ENCODE measurements at regions not wholly inside any gene's neighbourhood (a gene's known extent, or its start where the extent isn't known, plus 50 kb on each side); places are given as distances from the start of the nearest gene placed in this dataset.

- Mint-ChIP-seq H3K27ac (ENCODE audit: unreplicated experiment) (no peak overlapping the region), H3K4me1 (ENCODE audit: unreplicated experiment) (no peaks in the 10 kb centered on the region)
Observed at GRCh38 chr2:142722086-142722485, 155.4 kb upstream of the KYNU start.

GRCh38 chr2:142721015-142721414, 156.4 kb upstream of the KYNU start:
- no peaks in the 10 kb centered on the region for H3K9me3 Mint-ChIP-seq (ENCODE audit: unreplicated experiment)
- H3K4me1 Mint-ChIP-seq (ENCODE audit: unreplicated experiment): no peaks in the 10 kb centered on the region
- H3K36me3 Mint-ChIP-seq (ENCODE audit: low read depth, unreplicated experiment): no peaks in the 10 kb centered on the region
- TF ChIP-seq CTCF (IDR thresholded peaks at IDR 0.05; ENCODE audit: unreplicated experiment): no peak
- DNase-seq (ENCODE audit: low spot score): no peak
- H3K4me3 Mint-ChIP-seq (ENCODE audit: unreplicated experiment): no peak overlapping the region
- H3K27me3 Mint-ChIP-seq (ENCODE audit: unreplicated experiment): no peaks in the 10 kb centered on the region
- H3K27ac Mint-ChIP-seq (ENCODE audit: unreplicated experiment): no peak overlapping the region

More at GRCh38 chr2:142722086-142722485, 155.4 kb upstream of the KYNU start:
- Mint-ChIP-seq H3K4me3 (ENCODE audit: unreplicated experiment) (no peak overlapping the region), H3K36me3 (ENCODE audit: low read depth, unreplicated experiment) (no peaks in the 10 kb centered on the region), H3K27me3 (ENCODE audit: unreplicated experiment) (no peaks in the 10 kb centered on the region), H3K9me3 (ENCODE audit: unreplicated experiment) (no peaks in the 10 kb centered on the region)
- DNase-seq (ENCODE audit: low spot score): no peak
- TF ChIP-seq CTCF (IDR thresholded peaks at IDR 0.05; ENCODE audit: unreplicated experiment): no peak

GRCh38 chr2:142718576-142719155, 158.8 kb upstream of the KYNU start:
- H3K9me3 Mint-ChIP-seq (ENCODE audit: unreplicated experiment): no peaks in the 10 kb centered on the region
- no peaks in the 10 kb centered on the region for H3K27me3 Mint-ChIP-seq (ENCODE audit: unreplicated experiment)
- H3K4me3 Mint-ChIP-seq (ENCODE audit: unreplicated experiment): no peak overlapping the region
- H3K36me3 Mint-ChIP-seq (ENCODE audit: low read depth, unreplicated experiment): no peaks in the 10 kb centered on the region
- H3K4me1 Mint-ChIP-seq (ENCODE audit: unreplicated experiment): no peaks in the 10 kb centered on the region
- DNase-seq (ENCODE audit: low spot score): no peak
- TF ChIP-seq CTCF (IDR thresholded peaks at IDR 0.05; ENCODE audit: unreplicated experiment): no peak
- no peak overlapping the region for H3K27ac Mint-ChIP-seq (ENCODE audit: unreplicated experiment)

- no peaks in the 10 kb centered on the region for H3K27me3 Mint-ChIP-seq (ENCODE audit: unreplicated experiment)
- no peaks in the 10 kb centered on the region for H3K36me3 Mint-ChIP-seq (ENCODE audit: low read depth, unreplicated experiment)
- no peak overlapping the region for H3K27ac Mint-ChIP-seq (ENCODE audit: unreplicated experiment)
- no peaks in the 10 kb centered on the region for H3K4me1 Mint-ChIP-seq (ENCODE audit: unreplicated experiment)
- TF ChIP-seq CTCF (IDR thresholded peaks at IDR 0.05; ENCODE audit: unreplicated experiment): no peak
- no peak for DNase-seq (ENCODE audit: low spot score)
- no peak overlapping the region for H3K4me3 Mint-ChIP-seq (ENCODE audit: unreplicated experiment)
- H3K9me3 Mint-ChIP-seq (ENCODE audit: unreplicated experiment): no peaks in the 10 kb centered on the region
Observed at GRCh38 chr2:142716463-142717242, 160.8 kb upstream of the KYNU start.

GRCh38 chr2:142714600-142714999, 162.9 kb upstream of the KYNU start:
- no peaks in the 10 kb centered on the region for H3K27me3 Mint-ChIP-seq (ENCODE audit: unreplicated experiment)
- no peak for TF ChIP-seq CTCF (IDR thresholded peaks at IDR 0.05; ENCODE audit: unreplicated experiment)
- H3K4me3 Mint-ChIP-seq (ENCODE audit: unreplicated experiment): no peak overlapping the region
- H3K4me1 Mint-ChIP-seq (ENCODE audit: unreplicated experiment): no peaks in the 10 kb centered on the region
- no peaks in the 10 kb centered on the region for H3K9me3 Mint-ChIP-seq (ENCODE audit: unreplicated experiment)
- DNase-seq (ENCODE audit: low spot score): no peak
- no peaks in the 10 kb centered on the region for H3K36me3 Mint-ChIP-seq (ENCODE audit: low read depth, unreplicated experiment)
- no peak overlapping the region for H3K27ac Mint-ChIP-seq (ENCODE audit: unreplicated experiment)

Data from endothelial cell (in vitro differentiated cells).